OCI-LY7 (cell line): ENCODE measurements at regions not wholly inside any gene's neighbourhood (a gene's known extent, or its start where the extent isn't known, plus 50 kb on each side); places are given as distances from the start of the nearest gene placed in this dataset.

Source experiments
- BruUV-seq: library from RNA; stranded (reverse); fragments of 400-500 nt; replicated peaks from 2 replicates; lab custom pipeline; 2021; lab: Mats Ljungman, UMichigan
- CTCF ChIA-PET: fragments of 300-600 bp; sonication (Branson Sonifier 250); formaldehyde crosslinking; loops from one replicate; lab custom pipeline; 2022; ENCODE audit warnings: antibody characterized with exemption; ENCODE audit not compliant: unreplicated experiment; lab: Charles Lee
- POLR2A ChIA-PET: fragments of 300-600 bp; sonication (Branson Sonifier 250); formaldehyde crosslinking; loops from one replicate; lab custom pipeline; 2022; ENCODE audit warnings: antibody characterized with exemption; lab: Charles Lee
- DNase-seq: peaks from one replicate; pipeline ENCODE4 v3.0.0-alpha.2; 2015; ENCODE audit warnings: low spot score
- H2AFZ ChIP-seq: fragments of 200-600 bp; sonication (generic), shearing (Covaris generic); 2 replicates; pipeline ENCODE4 v1.6.1; 2014; ENCODE audit warnings: mild to moderate bottlenecking, antibody characterized with exemption, low read length, moderate library complexity
- H3K27ac ChIP-seq: fragments of 200-600 bp; sonication (generic); 2 replicates; pipeline ENCODE4 v1.5.1; 2014; ENCODE audit warnings: mixed run types, low read depth, mild to moderate bottlenecking, moderate library complexity, low read length, inconsistent platforms; ENCODE audit not compliant: poor library complexity, severe bottlenecking
- H3K36me3 ChIP-seq: fragments of 200-600 bp; sonication (generic); 2 replicates; pipeline ENCODE4 v1.6.1; 2014; ENCODE audit warnings: mild to moderate bottlenecking, antibody characterized with exemption, low read length, moderate library complexity, mixed read lengths; ENCODE audit not compliant: insufficient read depth
- H3K4me1 ChIP-seq: fragments of 200-600 bp; sonication (generic); 2 replicates; pipeline ENCODE4 v1.5.1; 2014; ENCODE audit warnings: mild to moderate bottlenecking, low read length; ENCODE audit not compliant: insufficient read depth, poor library complexity, severe bottlenecking
- H3K4me2 ChIP-seq: fragments of 200-600 bp; sonication (generic); 2 replicates; pipeline ENCODE4 v1.6.1; 2014; ENCODE audit warnings: mild to moderate bottlenecking, low read length
- H3K4me3 ChIP-seq: fragments of 200-600 bp; sonication (generic); 2 replicates; pipeline ENCODE4 v1.5.1; 2014; ENCODE audit warnings: mild to moderate bottlenecking, low read depth, low read length; ENCODE audit not compliant: poor library complexity, severe bottlenecking
- H3K79me2 ChIP-seq: fragments of 200-600 bp; sonication (generic); 2 replicates; pipeline ENCODE4 v1.6.1; 2016; ENCODE audit warnings: low read depth, mild to moderate bottlenecking, low read length, moderate library complexity, mixed read lengths; ENCODE audit not compliant: insufficient read depth
- H3K9me2 ChIP-seq: fragments of 200-600 bp; sonication (generic); 2 replicates; pipeline ENCODE4 v1.6.1; 2016; ENCODE audit warnings: mild to moderate bottlenecking, low read length, mixed read lengths; ENCODE audit not compliant: insufficient read depth
- H3K9me3 ChIP-seq: fragments of 200-600 bp; sonication (generic); 2 replicates; pipeline ENCODE4 v1.6.1; 2014; ENCODE audit warnings: mild to moderate bottlenecking, mixed run types, low read length, mixed read lengths
- H4K20me1 ChIP-seq: fragments of 200-600 bp; sonication (generic); 2 replicates; pipeline ENCODE4 v1.6.1; 2014; ENCODE audit warnings: mild to moderate bottlenecking, antibody characterized with exemption, low read length, moderate library complexity, mixed read lengths; ENCODE audit not compliant: insufficient read depth
- EZH2phosphoT487 ChIP-seq: fragments of 200-600 bp; sonication (generic); IDR thresholded peaks from 2 replicates; pipeline ENCODE4 v1.6.1; 2018; ENCODE audit warnings: low read depth, borderline replicate concordance, mild to moderate bottlenecking, mixed run types, antibody characterized with exemption, low read length, moderate library complexity, mixed read lengths
- intact Hi-C: fragments of 100-400 bp; cut with micrococcal nuclease; formaldehyde crosslinking; loops from one replicate; pipeline ENCODE4 v1.10.0; 2022; ENCODE audit not compliant: unreplicated experiment
- TF ChIP-seq, protein P1 (sequence below): fragments of 200-600 bp; sonication (generic); conservative IDR thresholded peaks from 2 replicates; pipeline ENCODE4 v1.5.1; 2014; ENCODE audit warnings: mild to moderate bottlenecking, antibody characterized with exemption, low read length, moderate library complexity, mixed read lengths

- TF ChIP-seq, protein P1, sequence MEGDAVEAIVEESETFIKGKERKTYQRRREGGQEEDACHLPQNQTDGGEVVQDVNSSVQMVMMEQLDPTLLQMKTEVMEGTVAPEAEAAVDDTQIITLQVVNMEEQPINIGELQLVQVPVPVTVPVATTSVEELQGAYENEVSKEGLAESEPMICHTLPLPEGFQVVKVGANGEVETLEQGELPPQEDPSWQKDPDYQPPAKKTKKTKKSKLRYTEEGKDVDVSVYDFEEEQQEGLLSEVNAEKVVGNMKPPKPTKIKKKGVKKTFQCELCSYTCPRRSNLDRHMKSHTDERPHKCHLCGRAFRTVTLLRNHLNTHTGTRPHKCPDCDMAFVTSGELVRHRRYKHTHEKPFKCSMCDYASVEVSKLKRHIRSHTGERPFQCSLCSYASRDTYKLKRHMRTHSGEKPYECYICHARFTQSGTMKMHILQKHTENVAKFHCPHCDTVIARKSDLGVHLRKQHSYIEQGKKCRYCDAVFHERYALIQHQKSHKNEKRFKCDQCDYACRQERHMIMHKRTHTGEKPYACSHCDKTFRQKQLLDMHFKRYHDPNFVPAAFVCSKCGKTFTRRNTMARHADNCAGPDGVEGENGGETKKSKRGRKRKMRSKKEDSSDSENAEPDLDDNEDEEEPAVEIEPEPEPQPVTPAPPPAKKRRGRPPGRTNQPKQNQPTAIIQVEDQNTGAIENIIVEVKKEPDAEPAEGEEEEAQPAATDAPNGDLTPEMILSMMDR = no peak
- no peak for TF ChIP-seq EZH2phosphoT487
- no peak overlapping the region for H3K4me2 ChIP-seq
- H3K27ac ChIP-seq = no peak overlapping the region
- no peaks in the 10 kb centered on the region for H3K9me2 ChIP-seq
- ChIA-PET CTCF (no interaction called here), POLR2A (no interaction called here)
- no TSS peak for BruUV-seq
- no peaks in the 10 kb centered on the region for H4K20me1 ChIP-seq
- no peaks in the 10 kb centered on the region for H3K9me3 ChIP-seq
- no peak overlapping the region for H3K4me3 ChIP-seq
- intact Hi-C loops = no loop called here
- H3K36me3 ChIP-seq = no peaks in the 10 kb centered on the region
- H3K4me1 ChIP-seq = no peaks in the 10 kb centered on the region
- H3K79me2 ChIP-seq = no peaks in the 10 kb centered on the region
- no peak overlapping the region for H2AFZ ChIP-seq
- no peak for DNase-seq
Measured at GRCh38 chr11:134584706-134585445, 172.8 kb upstream of the B3GAT1 start.

GRCh38 chr11:134584001-134584561, 172.0 kb upstream of the B3GAT1 start:
- H3K4me2 ChIP-seq = no peak overlapping the region
- TF ChIP-seq, protein P1 = no peak
- no peak for TF ChIP-seq EZH2phosphoT487
- intact Hi-C loops = no loop called here
- no TSS peak for BruUV-seq
- ChIA-PET CTCF (no interaction called here), POLR2A (no interaction called here)
- DNase-seq = no peak
- H3K9me2 ChIP-seq = no peaks in the 10 kb centered on the region
- no peaks in the 10 kb centered on the region for H3K36me3 ChIP-seq
- no peaks in the 10 kb centered on the region for H4K20me1 ChIP-seq
- H3K4me1 ChIP-seq = no peaks in the 10 kb centered on the region
- no peaks in the 10 kb centered on the region for H3K79me2 ChIP-seq
- H3K27ac ChIP-seq = no peak overlapping the region
- H2AFZ ChIP-seq = no peak overlapping the region
- H3K9me3 ChIP-seq = no peaks in the 10 kb centered on the region
- H3K4me3 ChIP-seq = no peak overlapping the region

- TF ChIP-seq, protein P1 = no peak
- no peak for TF ChIP-seq EZH2phosphoT487
- no peaks in the 10 kb centered on the region for H3K9me2 ChIP-seq
- no peak for DNase-seq
- no peak overlapping the region for H3K27ac ChIP-seq
- no peaks in the 10 kb centered on the region for H3K4me1 ChIP-seq
- H4K20me1 ChIP-seq = no peaks in the 10 kb centered on the region
- intact Hi-C loops = no loop called here
- H2AFZ ChIP-seq = no peak overlapping the region
- no peak overlapping the region for H3K4me2 ChIP-seq
- no TSS peak for BruUV-seq
- H3K79me2 ChIP-seq = no peaks in the 10 kb centered on the region
- no peaks in the 10 kb centered on the region for H3K36me3 ChIP-seq
- no peaks in the 10 kb centered on the region for H3K9me3 ChIP-seq
- POLR2A ChIA-PET = no interaction called here
- H3K4me3 ChIP-seq = no peak overlapping the region
- CTCF ChIA-PET = no interaction called here
Measured at GRCh38 chr11:134583397-134583990, 171.5 kb upstream of the B3GAT1 start.
